COLO668 (cell line): ENCODE measurements at regions not wholly inside any gene's neighbourhood (a gene's known extent, or its start where the extent isn't known, plus 50 kb on each side); places are given as distances from the start of the nearest gene placed in this dataset.
"Not testable (repeated sequence)": the region's sequence is repeated elsewhere in the genome, so short reads cannot be mapped to it uniquely, and the experiment has no call there.

Experiments used
- DNase-seq: peaks from one replicate; lab custom pipeline; 2025; ENCODE audit not compliant: unreplicated experiment; lab: John Stamatoyannopoulos, UW

DNA sequence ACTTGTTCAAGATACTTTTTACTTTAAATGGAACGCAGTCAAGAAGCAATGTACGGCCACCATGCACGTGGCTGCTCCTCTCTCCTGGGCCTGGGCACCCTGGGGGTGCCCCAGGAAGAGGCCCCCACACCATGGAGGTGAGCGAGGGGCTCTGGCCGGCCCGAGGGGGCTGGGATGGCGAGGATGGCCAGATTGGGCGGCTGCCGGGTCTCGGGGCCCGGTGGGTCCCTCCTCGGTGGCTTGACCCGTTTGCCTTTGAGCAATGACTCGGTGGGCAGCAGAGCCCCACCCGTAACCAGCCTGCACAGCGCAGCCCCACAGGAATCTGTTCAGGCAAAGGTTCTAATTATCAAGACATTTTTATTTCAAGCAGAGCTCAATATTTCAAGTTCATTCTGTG, 167.4 kb downstream of the BRD1 start:
- DNase-seq, result no peak

DNA sequence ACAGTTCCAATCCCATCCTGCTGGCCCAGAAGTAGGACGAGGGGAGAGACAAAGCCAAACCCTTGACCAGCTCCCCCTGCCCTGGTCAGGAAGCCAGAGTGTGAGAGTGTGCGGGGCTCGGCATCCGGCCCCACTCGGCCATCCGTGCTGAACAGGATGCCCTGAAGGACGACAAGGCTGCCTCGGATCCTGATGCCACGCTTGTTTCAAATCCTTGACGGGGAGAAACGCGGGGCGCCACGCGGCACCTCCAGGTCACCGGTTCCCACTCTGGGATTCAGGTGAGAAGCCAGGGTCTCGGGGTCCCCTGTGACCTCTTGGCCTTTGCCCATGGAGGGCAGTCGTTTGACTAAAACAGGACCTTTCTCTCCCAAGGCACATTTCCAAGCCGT, 167.8 kb downstream of the BRD1 start:
- no peak for DNase-seq

DNA sequence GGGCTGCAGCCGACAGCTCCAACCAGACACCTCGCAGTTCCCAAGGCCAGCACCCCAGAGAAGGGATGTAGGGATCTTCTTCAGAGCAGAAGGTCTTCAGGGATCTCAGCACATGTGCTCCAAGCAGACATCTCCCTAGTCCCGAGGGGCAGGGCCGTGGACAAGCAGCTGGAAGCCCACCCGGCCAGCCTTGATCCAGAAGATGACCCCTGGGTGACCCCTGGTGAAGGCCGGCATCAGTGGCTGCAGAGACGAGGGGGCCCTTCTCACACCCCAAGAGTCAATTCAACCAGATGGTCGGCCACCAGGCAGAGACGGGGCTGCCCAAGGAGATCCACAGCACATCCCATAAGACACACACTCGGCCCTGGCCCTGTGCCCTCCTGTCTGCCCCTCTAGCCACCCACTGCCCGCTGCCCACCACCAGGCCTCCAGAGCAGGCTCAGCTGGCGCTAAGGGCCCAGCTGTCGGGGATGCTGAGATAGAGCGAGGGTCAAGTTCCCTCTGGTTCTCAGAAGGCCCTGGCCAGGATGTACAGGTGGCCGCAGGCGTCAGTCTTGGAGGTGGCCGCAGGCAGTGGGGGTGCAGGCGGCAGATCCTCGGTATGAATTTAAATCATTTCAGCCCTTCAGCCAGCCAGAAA, 168.3 kb downstream of the BRD1 start:
- no peak for DNase-seq

DNA sequence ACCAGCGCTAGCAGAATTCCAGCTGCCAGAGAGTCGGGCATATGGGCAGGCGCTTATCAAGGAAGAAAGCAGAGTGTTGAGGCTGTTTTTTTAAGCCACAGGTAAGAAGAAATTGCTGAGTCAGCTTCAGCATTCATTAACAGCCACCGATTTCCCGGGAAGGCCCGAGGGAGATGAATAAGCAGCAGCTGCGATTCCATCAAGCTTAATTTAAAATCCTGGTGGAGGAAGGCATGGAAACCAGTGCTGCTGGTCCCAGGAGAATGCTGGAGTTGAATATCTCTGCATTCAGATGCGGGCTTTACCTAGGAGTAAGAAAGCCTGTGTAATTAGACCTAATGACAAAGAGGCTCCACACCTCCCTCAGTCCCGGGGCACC, 168.8 kb downstream of the BRD1 start:
- DNase-seq, result no peak

DNA sequence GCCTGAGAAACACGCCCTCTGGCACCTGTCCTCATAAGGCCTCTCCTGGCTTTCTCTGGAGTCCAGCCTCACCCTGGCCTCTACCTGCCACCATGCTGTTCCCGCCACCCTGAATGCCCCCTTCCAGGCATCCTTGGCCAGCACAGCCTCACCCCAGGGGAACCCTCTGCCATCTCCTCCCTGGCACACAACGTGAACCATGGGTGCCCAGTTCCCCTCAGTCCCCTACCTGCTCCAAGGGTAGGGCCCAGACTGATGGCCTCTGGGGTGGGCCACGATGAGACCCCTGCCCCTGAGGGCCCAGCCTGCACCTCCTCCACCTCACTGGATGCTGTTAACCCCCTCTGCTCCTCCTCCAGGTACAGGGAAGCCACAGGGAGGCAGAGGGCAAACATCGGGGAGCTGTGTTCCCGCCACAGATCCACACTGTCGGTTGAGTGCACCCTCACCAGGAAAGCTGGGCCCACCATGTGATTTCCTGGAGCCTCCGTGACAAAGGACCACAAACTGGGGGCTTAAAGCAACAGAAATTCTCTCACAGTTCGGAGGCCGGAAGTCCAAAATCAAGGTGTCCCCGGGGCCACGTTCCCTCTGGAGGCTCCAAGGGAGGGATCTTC, 169.6 kb downstream of the BRD1 start:
- no peak for DNase-seq

DNA sequence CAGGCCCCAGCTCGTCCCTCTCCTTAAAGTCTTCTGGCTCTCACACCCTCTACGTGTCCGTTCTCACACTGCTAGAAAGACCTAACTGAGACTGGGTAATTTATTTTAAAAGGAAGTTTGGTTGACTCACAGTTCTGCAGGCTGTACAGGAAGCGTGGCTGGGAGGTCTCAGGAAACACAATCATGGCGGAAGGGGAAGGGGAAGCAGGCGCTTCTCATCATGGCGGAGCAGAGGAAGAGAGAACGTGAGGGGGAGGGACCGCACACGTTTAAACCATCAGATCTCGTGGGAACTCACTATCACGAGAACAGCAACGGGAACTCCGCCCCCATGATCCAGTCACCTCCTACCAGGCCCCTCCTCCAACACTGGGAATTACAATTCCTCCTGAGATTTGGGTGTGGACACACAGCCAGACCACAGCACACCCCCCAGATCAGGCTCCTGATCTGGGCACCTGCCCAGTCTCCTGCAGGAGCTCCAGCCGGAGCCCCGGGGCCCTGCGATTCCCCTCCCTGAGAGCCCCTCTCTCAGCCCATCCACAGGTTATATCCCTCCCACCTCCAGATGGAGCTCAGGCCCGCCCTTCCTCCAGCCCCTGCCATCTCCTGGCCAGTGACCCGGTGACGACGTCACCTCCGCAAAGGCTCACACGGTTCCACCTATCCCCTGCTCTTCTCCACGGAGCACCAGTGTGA, 170.2 kb downstream of the BRD1 start:
- no peak for DNase-seq

DNA sequence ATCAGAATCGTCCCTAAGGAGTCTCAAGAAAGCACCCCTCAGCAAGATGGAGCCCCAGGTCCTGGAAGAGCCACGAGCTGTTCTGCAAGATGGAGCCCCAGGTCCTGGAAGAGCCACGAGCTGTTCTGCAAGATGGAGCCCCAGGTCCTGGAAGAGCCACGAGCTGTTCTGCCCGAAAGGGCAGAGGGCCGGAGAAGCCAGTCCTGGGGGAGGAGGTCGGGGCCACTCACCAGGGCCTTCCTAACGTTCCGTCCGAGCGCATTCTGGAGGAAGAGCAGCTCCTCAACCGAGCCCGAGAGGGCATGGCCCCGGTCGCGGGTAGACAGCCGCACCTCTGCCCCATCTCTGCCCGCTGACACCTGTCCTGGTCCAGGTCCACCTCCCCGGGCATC, 170.8 kb downstream of the BRD1 start:
- not testable (repeated sequence) for DNase-seq

DNA sequence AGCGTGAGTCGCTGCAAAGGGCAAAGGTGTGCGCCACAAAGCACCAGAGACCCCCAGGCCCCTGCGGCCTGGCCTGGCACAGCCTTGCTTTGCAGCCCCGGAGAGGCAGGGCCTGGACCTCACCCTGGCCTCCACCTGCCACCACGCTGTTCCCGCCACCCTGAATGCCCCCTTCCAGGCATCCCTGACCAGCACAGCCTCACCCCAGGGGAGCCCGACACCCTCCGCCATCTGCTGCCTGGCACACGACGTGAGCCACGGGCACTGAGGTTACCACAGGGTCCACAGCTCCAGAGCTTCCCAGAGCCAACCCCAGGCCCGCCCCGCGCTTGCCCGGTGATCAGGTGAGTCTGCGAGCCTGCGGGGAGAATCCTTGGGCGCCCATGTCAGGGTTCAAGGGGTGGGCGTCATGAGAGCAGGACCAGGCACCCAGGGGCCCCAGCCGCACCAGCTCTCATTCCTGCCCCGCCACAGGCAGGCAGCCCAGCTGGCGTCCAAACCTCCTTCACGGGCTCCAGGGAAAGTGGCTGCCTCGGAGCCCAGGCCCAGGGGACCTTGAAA, 171.3 kb downstream of the BRD1 start:
- DNase-seq, result no peak

DNA sequence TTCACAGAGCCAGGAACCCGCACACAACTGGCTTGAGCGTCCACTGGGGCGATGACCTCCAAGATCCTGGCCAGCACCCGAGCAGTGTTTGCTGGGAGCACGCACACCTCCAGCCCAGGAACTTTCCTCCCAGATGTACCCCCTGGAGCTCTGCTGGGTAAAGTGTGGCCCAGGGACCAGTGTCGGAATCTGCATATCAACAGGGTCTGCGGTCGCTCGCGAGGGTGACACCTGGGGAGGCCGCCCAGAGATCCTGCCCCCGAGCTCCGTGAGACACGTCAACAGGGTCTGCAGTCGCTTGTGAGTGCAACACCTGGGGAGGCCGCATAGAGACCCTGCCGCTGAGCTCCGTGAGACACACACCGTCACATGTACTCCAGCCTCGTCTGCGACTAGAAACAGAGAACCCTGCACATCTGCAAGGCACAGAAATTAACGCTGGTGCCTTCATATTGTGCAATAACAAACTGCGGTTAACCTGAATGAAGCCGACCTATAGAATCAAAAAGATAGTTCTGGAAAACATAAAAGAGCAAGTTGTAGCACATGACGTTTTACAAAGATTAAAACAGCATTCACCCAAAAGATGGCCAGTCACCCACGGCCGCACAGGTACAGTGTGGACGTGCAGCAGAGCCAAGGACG, 172.4 kb downstream of the BRD1 start:
- no peak for DNase-seq

DNA sequence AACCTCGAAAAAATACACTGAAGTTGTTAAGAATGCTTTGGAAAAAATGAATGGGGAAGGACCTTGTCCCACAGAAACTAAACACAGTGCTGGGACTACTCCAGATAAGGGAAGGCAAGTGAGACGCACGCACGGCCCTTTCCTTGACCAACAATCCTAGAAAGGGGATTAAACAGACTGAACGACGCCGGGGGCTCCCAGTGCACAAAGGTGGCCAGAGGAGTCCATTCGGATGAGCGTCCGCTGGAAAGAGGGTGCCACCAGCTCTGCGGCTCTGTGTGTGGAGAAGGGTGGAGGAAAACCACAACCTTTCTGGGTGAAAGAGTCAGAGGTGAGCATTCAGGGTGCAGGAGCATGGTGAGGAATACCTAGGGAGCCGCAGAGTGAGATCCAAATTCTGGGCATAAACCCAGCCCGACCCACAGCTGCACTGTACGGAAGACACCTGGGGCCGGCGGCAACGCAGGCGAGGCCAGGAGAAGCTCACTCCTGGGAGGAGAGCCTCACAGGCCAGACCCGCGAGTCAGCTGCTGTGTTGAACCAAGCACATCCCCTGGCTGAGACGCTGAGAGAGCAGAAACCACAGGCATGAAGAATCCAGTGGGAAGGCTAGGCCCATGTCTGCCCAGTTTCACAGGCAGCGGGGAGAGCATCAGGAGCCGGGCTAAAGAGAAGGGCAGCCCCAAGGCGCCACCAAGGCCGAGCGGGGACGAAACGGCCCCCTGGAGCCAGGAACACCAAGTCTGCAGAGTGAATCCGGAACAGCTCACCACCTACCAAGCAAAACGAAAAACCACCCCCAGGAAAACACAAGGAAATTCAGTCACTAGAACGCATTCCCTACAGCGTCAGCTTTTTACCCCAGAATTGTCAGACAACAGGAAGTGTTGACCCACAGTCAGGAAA, 177.1 kb downstream of the BRD1 start:
- DNase-seq, result no peak

DNA sequence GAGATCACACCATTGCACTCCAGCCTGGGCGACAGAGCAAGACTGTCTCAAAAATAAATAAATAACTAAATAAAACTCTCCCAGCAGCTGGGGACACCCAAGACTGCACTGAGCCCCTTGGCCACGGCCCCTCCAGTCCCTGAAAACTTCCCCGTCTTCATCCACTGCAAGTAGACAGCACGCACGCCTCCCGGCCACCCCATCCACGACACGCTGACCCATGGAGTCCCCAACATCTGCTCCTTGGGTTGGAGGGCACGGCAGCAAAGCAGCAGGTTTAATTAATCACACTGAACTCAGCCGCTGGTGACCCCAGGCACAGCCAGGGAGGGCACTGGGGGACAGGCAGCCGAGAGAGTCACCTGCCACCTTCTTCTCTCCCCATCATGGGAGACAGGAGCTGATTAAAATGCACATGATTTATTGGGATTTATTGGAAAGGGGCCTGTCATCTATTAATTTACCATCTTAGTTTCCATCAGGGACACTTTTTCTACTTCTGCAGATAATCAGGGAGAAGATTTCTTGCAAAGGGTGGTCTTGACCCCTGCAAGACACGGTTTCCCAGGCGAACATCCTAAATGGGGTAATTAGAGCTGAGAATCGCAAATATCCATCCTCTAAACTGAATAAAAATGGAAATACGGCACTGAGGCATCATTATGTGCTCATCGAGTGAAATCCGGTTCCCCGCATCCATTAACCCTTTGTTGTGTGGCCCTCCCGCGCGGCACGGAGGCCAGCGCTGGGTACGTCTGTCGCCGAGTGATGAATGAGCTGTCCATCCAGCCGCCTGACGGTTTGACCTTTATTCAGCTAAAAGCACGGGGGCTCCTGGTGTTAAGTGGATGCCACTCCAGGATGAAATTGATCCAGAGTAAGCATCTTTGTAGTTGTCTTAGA, 178.3 kb downstream of the BRD1 start:
- DNase-seq, result no peak

DNA sequence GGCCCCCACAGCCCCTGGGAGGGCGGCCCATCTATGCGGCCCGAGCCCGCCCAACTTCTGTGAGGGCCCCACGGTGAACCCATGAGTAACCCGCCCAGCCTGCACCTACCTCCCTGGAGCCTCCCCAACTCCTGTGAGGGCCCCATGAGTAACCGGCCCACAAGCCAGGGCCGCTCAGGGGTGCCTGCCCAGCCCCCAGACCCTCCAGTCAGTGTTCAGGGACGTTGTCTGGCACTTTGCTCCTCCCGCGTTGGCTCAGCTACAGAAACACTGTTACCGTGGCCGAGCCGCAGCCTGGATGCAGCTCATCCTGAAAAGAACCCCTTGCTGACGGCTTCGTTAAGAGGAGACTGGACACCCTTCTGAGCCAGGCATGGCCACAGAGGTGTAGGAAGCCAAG, 179.6 kb downstream of the BRD1 start:
- DNase-seq, result no peak

DNA sequence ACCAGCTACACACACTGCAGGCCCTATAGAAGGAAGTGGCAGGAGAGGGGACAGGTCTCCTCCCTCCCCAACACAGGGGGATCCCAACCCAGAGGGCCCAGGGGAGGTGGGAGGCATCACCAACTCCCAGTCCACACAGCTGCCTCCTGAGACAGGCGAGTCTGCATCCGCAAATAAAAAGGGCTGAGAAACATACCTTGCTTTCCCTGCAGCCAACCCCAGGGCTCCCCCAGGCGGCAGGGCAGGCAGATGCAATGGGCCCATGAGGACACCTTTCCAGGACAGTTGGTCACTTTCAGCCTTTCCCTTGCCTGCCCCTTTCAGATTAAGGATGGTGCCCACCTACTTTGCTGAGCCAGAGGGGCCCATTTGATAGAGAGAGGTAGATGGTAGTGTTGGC, 180.0 kb downstream of the BRD1 start:
- DNase-seq, result no peak

DNA sequence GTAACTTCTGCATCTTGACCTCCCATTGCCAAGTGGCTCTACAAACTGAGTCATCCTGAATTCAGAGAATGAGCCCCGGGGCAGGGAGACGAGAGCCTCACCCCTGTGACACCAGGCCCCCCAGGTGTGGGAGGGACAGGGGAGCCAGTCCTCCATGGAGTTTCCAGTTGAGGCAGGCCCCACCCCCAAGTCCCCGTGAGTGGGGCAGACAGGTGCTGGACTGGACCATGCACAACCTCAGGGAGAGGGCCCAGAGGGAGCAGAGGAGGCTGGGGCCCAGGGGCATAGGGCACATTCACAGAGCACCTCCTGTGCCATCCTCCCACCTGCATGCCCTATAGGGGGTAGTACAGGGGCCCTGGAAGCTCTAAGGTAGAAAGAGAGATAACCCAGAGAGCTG, 180.8 kb downstream of the BRD1 start:
- DNase-seq, result no peak

DNA sequence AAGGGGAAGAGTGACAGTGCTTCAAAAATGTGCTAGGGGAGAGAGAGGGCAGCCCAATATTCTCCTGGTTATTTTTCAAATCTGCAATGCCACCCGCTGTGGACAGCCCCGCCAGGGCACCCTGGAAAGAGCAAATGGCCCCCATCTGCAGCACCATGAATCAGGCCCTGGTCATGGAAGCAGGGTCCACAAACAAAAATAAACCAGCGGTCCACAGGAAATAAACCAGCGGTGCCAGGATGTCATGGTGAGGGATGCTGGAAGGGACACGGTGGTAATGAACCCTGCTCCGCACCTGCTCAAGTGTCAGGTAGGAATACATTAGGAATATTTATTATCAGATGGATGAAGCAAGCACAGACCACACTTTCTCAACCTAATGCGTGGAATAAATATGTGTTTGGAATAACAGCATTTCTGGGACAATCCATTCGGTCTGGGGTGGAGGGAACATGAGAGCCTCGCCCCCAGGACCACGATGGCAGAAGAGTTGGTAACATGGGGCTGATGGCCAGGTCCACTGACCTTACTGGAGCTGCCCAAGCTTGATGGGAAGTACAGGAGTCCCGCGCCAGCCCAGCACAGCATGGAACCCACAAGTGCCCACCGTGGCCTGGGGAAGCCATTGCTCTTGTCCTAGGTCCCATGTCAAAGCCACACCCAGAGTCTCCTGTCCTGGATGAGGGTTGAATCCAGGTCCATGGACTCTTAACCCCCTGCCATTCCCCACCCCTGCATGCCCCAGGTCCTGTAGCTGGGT, 181.7 kb downstream of the BRD1 start:
- no peak for DNase-seq

DNA sequence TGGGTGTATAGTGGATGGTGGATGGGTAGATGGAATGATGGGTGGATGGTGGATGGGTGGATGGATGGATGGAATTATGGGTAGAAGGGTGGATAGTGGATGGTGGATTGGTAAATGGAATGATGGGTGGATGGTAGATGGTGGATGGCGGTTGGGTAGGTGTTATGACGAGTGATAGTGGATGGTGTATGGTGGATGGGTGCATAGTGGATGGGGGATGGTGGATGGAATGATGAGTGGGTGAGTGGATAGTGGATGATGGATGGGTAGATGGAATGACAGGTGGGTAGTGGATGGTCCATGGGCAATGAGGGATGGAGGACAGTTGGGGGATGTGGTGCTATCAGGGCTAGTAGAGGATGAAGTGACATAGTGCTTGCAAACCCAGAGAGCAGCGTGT, 182.4 kb downstream of the BRD1 start:
- no peak for DNase-seq

DNA sequence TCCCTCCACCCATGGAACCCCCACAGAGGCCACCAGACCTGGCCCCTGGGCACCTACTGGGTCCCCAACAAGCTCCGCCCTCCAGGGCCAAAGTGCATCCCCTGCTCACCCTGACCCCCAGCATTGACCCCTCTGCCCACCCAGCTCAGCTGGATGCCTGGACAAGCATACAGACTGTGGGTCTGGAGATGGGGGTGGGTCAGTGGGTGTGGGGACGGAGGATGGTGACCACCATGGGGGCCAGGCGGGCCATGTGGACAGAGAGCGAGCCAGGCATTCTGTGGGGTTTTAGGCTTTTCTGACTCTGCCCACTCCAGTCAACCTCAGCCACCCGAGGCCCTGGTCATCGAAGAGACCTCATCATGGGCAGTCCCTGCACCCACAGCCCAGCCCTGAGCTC, 183.7 kb downstream of the BRD1 start:
- DNase-seq, result no peak

DNA sequence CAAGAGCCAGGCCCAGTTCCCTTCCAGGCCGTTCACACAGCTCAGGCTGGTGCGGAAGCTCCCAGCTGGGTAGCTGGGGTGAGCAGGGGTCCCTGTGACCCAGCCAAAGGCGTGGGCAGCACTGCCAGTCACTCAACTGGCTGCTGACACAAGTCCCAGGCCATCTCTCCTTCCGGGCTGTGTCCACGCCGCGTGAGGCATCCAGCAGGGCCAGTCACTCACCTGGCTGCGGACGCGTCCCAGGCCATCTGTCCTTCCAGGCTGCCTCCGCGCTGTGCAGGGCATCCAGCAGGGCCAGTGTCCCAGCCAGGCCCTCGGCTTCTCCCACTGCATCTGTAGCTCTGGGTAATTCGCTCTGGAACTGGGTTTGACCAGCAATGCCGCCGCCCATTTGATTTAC, 184.2 kb downstream of the BRD1 start:
- no peak for DNase-seq

DNA sequence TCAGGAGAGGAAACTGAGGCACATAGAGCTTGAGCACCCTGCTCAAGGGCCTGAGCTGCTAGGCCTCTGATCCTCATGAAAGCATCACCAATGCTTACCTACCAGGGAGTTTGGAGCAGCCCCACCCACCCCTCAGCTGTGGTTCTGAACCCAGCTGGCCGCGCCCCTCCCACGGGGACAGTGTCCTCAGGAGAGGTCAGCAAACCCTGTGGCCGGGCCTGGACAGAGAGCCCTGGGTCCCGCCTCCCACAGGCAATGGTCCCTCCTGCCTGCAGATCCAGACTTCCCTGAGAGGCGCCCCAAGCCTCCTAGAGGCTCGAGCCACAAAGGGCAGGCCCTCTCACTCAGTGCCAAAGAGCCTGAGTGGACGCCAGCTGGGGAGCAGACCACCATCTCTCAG, 184.9 kb downstream of the BRD1 start:
- DNase-seq, result no peak
